Astrocyte of the cerebellum (primary cell): ENCODE measurements at regions not wholly inside any gene's neighbourhood (a gene's known extent, or its start where the extent isn't known, plus 50 kb on each side); places are given as distances from the start of the nearest gene placed in this dataset.

Experiments
- DNase-seq: peaks from one replicate; pipeline ENCODE4 v3.0.0-alpha.2; 2011; ENCODE audit warnings: low read depth
- H3K4me3 ChIP-seq: 2 replicates; pipeline ENCODE4 v1.5.1; 2011; ENCODE audit warnings: mild to moderate bottlenecking, low read depth, low read length, moderate library complexity
- in situ Hi-C: cut with HindIII; loops from 2 replicates; pipeline ENCODE4 v1.10.0; 2017; ENCODE audit warnings: low sequenced_read_pairs
- TF ChIP-seq, protein P1 (sequence below): IDR thresholded peaks from 2 replicates; pipeline ENCODE4 v1.5.1; 2012; ENCODE audit warnings: low read length, low read depth, moderate library complexity, mild to moderate bottlenecking; ENCODE audit errors: missing control alignments

DNA sequence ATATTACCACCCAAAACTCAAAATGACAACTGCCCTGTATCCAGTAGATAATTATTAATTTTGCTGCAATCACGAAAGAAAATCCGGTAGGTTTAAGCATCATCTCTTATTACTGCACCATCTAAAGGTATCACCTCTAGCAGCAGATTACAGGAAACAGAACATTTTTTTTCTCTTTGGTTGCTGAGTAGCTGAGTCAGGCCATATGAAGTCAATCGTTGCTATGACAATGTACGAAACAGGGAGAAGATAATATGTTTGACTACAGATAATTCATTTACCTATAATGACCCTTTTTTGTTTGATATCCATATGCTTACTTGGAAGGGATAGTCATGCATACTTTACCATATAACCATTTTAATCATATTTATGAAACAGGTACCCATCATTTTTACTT lies 831.6 kb upstream of the CHAC2 start:
- TF ChIP-seq, protein P1, sequence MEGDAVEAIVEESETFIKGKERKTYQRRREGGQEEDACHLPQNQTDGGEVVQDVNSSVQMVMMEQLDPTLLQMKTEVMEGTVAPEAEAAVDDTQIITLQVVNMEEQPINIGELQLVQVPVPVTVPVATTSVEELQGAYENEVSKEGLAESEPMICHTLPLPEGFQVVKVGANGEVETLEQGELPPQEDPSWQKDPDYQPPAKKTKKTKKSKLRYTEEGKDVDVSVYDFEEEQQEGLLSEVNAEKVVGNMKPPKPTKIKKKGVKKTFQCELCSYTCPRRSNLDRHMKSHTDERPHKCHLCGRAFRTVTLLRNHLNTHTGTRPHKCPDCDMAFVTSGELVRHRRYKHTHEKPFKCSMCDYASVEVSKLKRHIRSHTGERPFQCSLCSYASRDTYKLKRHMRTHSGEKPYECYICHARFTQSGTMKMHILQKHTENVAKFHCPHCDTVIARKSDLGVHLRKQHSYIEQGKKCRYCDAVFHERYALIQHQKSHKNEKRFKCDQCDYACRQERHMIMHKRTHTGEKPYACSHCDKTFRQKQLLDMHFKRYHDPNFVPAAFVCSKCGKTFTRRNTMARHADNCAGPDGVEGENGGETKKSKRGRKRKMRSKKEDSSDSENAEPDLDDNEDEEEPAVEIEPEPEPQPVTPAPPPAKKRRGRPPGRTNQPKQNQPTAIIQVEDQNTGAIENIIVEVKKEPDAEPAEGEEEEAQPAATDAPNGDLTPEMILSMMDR: no peak
- no peak for DNase-seq
- no peak overlapping the region for H3K4me3 ChIP-seq
- in situ Hi-C loops: no loop called here

- in situ Hi-C loops: no loop called here
- H3K4me3 ChIP-seq: no peak overlapping the region
- no peak for DNase-seq
- TF ChIP-seq, protein P1: no peak
Measured at GRCh38 chr2:52934920-52935640, 832.5 kb upstream of the CHAC2 start.

DNA sequence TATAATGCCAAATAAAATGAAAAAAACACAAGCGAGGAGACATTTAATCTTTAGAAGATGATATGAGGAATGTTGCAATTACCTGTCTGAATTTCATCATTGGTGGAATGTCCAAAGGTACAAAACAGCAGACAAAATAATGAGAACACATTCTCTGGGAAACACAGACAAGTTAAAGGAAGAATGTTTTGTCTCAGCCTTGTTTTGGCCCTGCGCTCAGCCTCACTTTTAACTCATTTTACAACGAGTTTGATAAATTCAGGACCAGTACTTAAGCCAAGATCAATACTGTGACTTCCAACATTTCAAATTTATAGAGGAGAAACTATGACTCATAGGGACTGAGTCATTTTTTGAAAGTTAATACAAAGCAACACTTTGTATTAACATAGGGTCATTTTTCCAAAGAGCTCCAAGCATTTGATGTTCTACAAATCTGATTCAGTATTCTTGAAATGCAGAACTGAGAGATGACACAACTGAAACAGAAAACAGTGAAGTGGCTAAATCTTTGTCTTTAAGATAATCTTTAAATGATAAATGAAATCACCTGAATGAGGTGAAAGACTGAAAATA lies 833.2 kb upstream of the CHAC2 start:
- TF ChIP-seq, protein P1: no peak
- no peak overlapping the region for H3K4me3 ChIP-seq
- in situ Hi-C loops: no loop called here
- DNase-seq: peak; percentile 84

GRCh38 chr2:52933878-52934277 lies 833.7 kb upstream of the CHAC2 start:
- in situ Hi-C loops: no loop called here
- no peak overlapping the region for H3K4me3 ChIP-seq
- TF ChIP-seq, protein P1: no peak
- DNase-seq: no peak

GRCh38 chr2:52931660-52932059 lies 835.9 kb upstream of the CHAC2 start:
- in situ Hi-C loops: no loop called here
- DNase-seq: no peak

GRCh38 chr2:52929412-52929811 lies 838.2 kb upstream of the CHAC2 start:
- no peak for DNase-seq
- no peak overlapping the region for H3K4me3 ChIP-seq
- in situ Hi-C loops: no loop called here
- TF ChIP-seq, protein P1: no peak

More at GRCh38 chr2:52931660-52932059, 835.9 kb upstream of the CHAC2 start:
- TF ChIP-seq, protein P1: no peak
- no peak overlapping the region for H3K4me3 ChIP-seq
